Astrocyte (in vitro differentiated cells and primary cell): ENCODE measurements at regions not wholly inside any gene's neighbourhood (a gene's known extent, or its start where the extent isn't known, plus 50 kb on each side); places are given as distances from the start of the nearest gene placed in this dataset.

Experiments used
- CTCF ChIP-seq: IDR thresholded peaks from 2 replicates; pipeline ENCODE4 v1.5.1; 2011; ENCODE audit warnings: low read depth, mild to moderate bottlenecking, inconsistent platforms, low read length, moderate library complexity; ENCODE audit not compliant: insufficient read depth
- EZH2 ChIP-seq: IDR thresholded peaks from 2 replicates; pipeline ENCODE4 v1.6.1; 2012; ENCODE audit warnings: mild to moderate bottlenecking, low read length, inconsistent platforms; ENCODE audit not compliant: insufficient read depth

GRCh38 chr1:239574112-239574511 lies 187.7 kb downstream of the CHRM3 start:
- no peak for TF ChIP-seq EZH2
- no peak for TF ChIP-seq CTCF
